B cell (primary cell): ENCODE measurements at regions not wholly inside any gene's neighbourhood (a gene's known extent, or its start where the extent isn't known, plus 50 kb on each side); places are given as distances from the start of the nearest gene placed in this dataset.

Experiments
- ATAC-seq: fragments of 200-7000 bp; cut with Tn5 transposase; one replicate; pipeline ENCODE4 v1.10.0; 2021; ENCODE audit warnings: low read depth, mild to moderate bottlenecking, moderate number of reproducible peaks, moderate library complexity
- CTCF ChIA-PET: fragments of 350-600 bp; sonication (Branson Sonifier 250); formaldehyde crosslinking; loops from one replicate; lab custom pipeline; 2021; ENCODE audit warnings: antibody characterized with exemption, inconsistent platforms; lab: Charles Lee
- POLR2A ChIA-PET: fragments of 350-600 bp; sonication (Branson Sonifier 250); formaldehyde crosslinking; loops from one replicate; lab custom pipeline; 2021; ENCODE audit warnings: antibody characterized with exemption; lab: Charles Lee
- DNase-seq: peaks from one replicate; pipeline ENCODE4 v3.0.0; 2013
- H2AFZ ChIP-seq: 2 replicates; pipeline ENCODE4 v1.6.1; 2012; ENCODE audit warnings: mild to moderate bottlenecking, low read depth, low read length; ENCODE audit not compliant: insufficient read depth, poor library complexity, severe bottlenecking
- H3K27ac ChIP-seq, 2 donors: 1 replicate in 1 of 2; 2 replicates in 1 of 2; pipeline ENCODE4 v1.5.1; 2012 to 2013; ENCODE audit warnings: low read length in 2 of 2, mild to moderate bottlenecking in 2 of 2, moderate library complexity in 1 of 2
- H3K27me3 ChIP-seq, 4 experiments: fragments of 200-600 bp in 1 of 4; sonication (generic) in 1 of 4; replicated peaks in 1 of 4; 1 replicate in 2 of 4; 2 replicates in 2 of 4; pipeline versions ENCODE4 v1.6.1 to v1.7.0; 2013 to 2016; ENCODE audit warnings: low read length in 3 of 4, mild to moderate bottlenecking in 2 of 4, mixed read lengths in 1 of 4, moderate library complexity in 1 of 4; ENCODE audit not compliant: insufficient read depth in 4 of 4, control insufficient read depth in 3 of 4; ENCODE audit errors: control extremely low read depth in 1 of 4
- H3K36me3 ChIP-seq, 2 experiments: replicated peaks in 1 of 2; 1 replicate in 1 of 2; 2 replicates in 1 of 2; pipeline versions ENCODE4 v1.6.1 to v1.7.1; 2013; ENCODE audit warnings: low read length in 1 of 2; ENCODE audit not compliant: insufficient read depth in 2 of 2, control insufficient read depth in 1 of 2; ENCODE audit errors: control extremely low read depth in 1 of 2, extremely low read depth in 1 of 2
- H3K4me1 ChIP-seq, 2 donors: fragments of 200-600 bp in 1 of 2; sonication (generic) in 1 of 2; 1 replicate in 1 of 2; 2 replicates in 1 of 2; pipeline versions ENCODE4 v1.5.1 to v1.6.1; 2013 to 2017; ENCODE audit warnings: low read length in 2 of 2; ENCODE audit not compliant: control insufficient read depth in 2 of 2, insufficient read depth in 2 of 2
- H3K4me2 ChIP-seq: replicated peaks from 2 replicates; pipeline ENCODE3; 2012; ENCODE audit warnings: mild to moderate bottlenecking, low read depth, low read length; ENCODE audit not compliant: poor library complexity, severe bottlenecking
- H3K4me3 ChIP-seq, 5 experiments: fragments of 200-600 bp in 1 of 5; sonication (generic) in 1 of 5; 1 replicate in 3 of 5; 2 replicates in 2 of 5; pipeline versions ENCODE4 v1.5.1 to v1.7.0; 2011 to 2016; ENCODE audit warnings: low read length in 4 of 5, mild to moderate bottlenecking in 4 of 5, low read depth in 2 of 5, control low read depth in 1 of 5, moderate library complexity in 1 of 5; ENCODE audit not compliant: insufficient read depth in 1 of 5; ENCODE audit errors: control extremely low read depth in 1 of 5, extremely low read depth in 1 of 5
- H3K79me2 ChIP-seq: fragments of 200-600 bp; sonication (generic); one replicate; pipeline ENCODE4 v1.6.0; 2016; ENCODE audit warnings: low read length; ENCODE audit not compliant: control insufficient read depth, insufficient read depth
- H3K9ac ChIP-seq: fragments of 200-600 bp; sonication (generic); 2 replicates; pipeline ENCODE4 v1.6.1; 2017; ENCODE audit warnings: mild to moderate bottlenecking, low read length, moderate library complexity
- H3K9me3 ChIP-seq, 3 donors: one replicate each; pipeline versions ENCODE4 v1.6.1 to v1.7.1; 2013; ENCODE audit warnings: low read length in 2 of 3; ENCODE audit not compliant: control insufficient read depth in 2 of 3, insufficient read depth in 1 of 3; ENCODE audit errors: control extremely low read depth in 1 of 3
- H4K20me1 ChIP-seq: 2 replicates; pipeline ENCODE4 v1.6.0; 2012; ENCODE audit warnings: mild to moderate bottlenecking, low read length; ENCODE audit not compliant: insufficient read depth, control insufficient read depth, poor library complexity, severe bottlenecking
- H3K27ac Mint-ChIP-seq: one replicate; pipeline ENCODE4 v1.8.0; 2021; ENCODE audit warnings: mixed read lengths
- H3K27me3 Mint-ChIP-seq: one replicate; pipeline ENCODE4 v1.8.0; 2021; ENCODE audit warnings: mixed read lengths
- H3K4me1 Mint-ChIP-seq: one replicate; pipeline ENCODE4 v1.8.0; 2021; ENCODE audit warnings: mixed read lengths
- H3K4me3 Mint-ChIP-seq: one replicate; pipeline ENCODE4 v1.8.0; 2021; ENCODE audit warnings: mixed read lengths
- H3K9me3 Mint-ChIP-seq: one replicate; pipeline ENCODE4 v1.8.0; 2022; ENCODE audit warnings: mixed read lengths; ENCODE audit not compliant: insufficient read depth
- CTCF ChIP-seq: fragments of 200-600 bp; IDR thresholded peaks from one replicate; pipeline ENCODE4 v1.8.0; 2022; ENCODE audit warnings: antibody characterized with exemption, mild to moderate bottlenecking
- EZH2 ChIP-seq: IDR thresholded peaks from 2 replicates; pipeline ENCODE4 v1.6.1; 2012; ENCODE audit warnings: borderline replicate concordance, low read depth, mild to moderate bottlenecking, moderate library complexity, low read length; ENCODE audit not compliant: insufficient read depth, poor library complexity, severe bottlenecking
- WGBS: methylation state at CpG from one replicate; pipeline ENCODE4 v1.1.5; 2013; ENCODE audit warnings: missing lambda C conversion rate; ENCODE audit not compliant: insufficient coverage; 5-methylcytosine and 5-hydroxymethylcytosine counted together
- intact Hi-C: fragments of 100-400 bp; cut with micrococcal nuclease; formaldehyde crosslinking; loops from one replicate; pipeline ENCODE4 v1.10.0; 2022

GRCh38 chr3:27976933-27977332 is 254.8 kb upstream of the EOMES start:
- Histone ChIP-seq H3K79me2 (no peaks in the 10 kb centered on the region), H3K9ac (no peak overlapping the region), H3K4me2 (no peak overlapping the region), H3K9me3 (peaks cover 0 to 3% (median 2%) of the 10 kb centered on the region in 3 donors), H3K27ac (no peak overlapping the region), H3K36me3 (no peaks in the 10 kb centered on the region), H4K20me1 (no peaks in the 10 kb centered on the region), H3K4me1 (no peaks in the 10 kb centered on the region), H3K27me3 (no peaks in the 10 kb centered on the region), H3K4me3 (no peak overlapping the region), H2AFZ (no peak overlapping the region)
- CTCF ChIA-PET, result no interaction called here
- Mint-ChIP-seq H3K27ac (no peak overlapping the region), H3K4me3 (no peak overlapping the region), H3K4me1 (no peaks in the 10 kb centered on the region), H3K9me3 (no peaks in the 10 kb centered on the region), H3K27me3 (peaks cover 3% of the 10 kb centered on the region)
- ATAC-seq (no peak), DNase-seq (no peak)
- POLR2A ChIA-PET, result no interaction called here
- TF ChIP-seq EZH2 (no peak), CTCF (no peak)
- WGBS, result no CpG with 5 or more reads among the region's 2 CpGs
- intact Hi-C loops, result no loop called here

- ChIA-PET POLR2A (no interaction called here), CTCF (no interaction called here)
- Mint-ChIP-seq H3K4me3 (no peak overlapping the region), H3K9me3 (no peaks in the 10 kb centered on the region), H3K27ac (no peak overlapping the region), H3K27me3 (peaks cover 8% of the 10 kb centered on the region), H3K4me1 (no peaks in the 10 kb centered on the region)
- intact Hi-C loops, result no loop called here
- Histone ChIP-seq H3K79me2 (no peaks in the 10 kb centered on the region), H3K4me1 (no peaks in the 10 kb centered on the region), H3K4me2 (no peak overlapping the region), H3K36me3 (no peaks in the 10 kb centered on the region), H3K4me3 (no peak overlapping the region), H3K27me3 (no peaks in the 10 kb centered on the region), H2AFZ (no peak overlapping the region), H3K9me3 (peaks cover 0 to 2% (median 1%) of the 10 kb centered on the region in 3 donors), H3K9ac (no peak overlapping the region), H4K20me1 (no peaks in the 10 kb centered on the region), H3K27ac (no peak overlapping the region)
- no CpG with 5 or more reads among the region's 3 CpGs for WGBS
- no peak for TF ChIP-seq EZH2
- TF ChIP-seq CTCF, result no peak
- DNase-seq (no peak), ATAC-seq (no peak)
Measured at GRCh38 chr3:27978440-27978839, 256.3 kb upstream of the EOMES start.
